ENCODE measurements at regions not wholly inside any gene's neighbourhood (a gene's known extent, or its start where the extent isn't known, plus 50 kb on each side); places are given as distances from the start of the nearest gene placed in this dataset.

- Mint-ChIP-seq H3K27me3 (no peaks in the 10 kb centered on the region), H3K4me3 (no peak overlapping the region), H3K27ac (no peak overlapping the region), H3K4me1 (no peaks in the 10 kb centered on the region), H3K9me3 (ENCODE audit: insufficient read depth) (peaks cover 4% of the 10 kb centered on the region)
- Histone ChIP-seq H3K27me3 (replicated peaks in 1 of 4; ENCODE audit: control extremely low read depth in 1 of 4, control insufficient read depth in 3 of 4, insufficient read depth in 4 of 4, low read length in 3 of 4) (no peaks in the 10 kb centered on the region), H3K36me3 (replicated peaks in 1 of 2; ENCODE audit: control extremely low read depth in 1 of 2, control insufficient read depth in 1 of 2, extremely low read depth in 1 of 2, insufficient read depth in 2 of 2, low read length in 1 of 2) (no peaks in the 10 kb centered on the region), H2AFZ (ENCODE audit: insufficient read depth, low read depth, low read length, poor library complexity, severe bottlenecking) (no peak overlapping the region), H3K9me3 (ENCODE audit: control extremely low read depth in 1 of 3, control insufficient read depth in 2 of 3, insufficient read depth in 1 of 3, low read length in 2 of 3) (peaks cover 0 to 3% (median 2%) of the 10 kb centered on the region in 3 donors), H3K4me1 (ENCODE audit: control insufficient read depth in 2 of 2, insufficient read depth in 2 of 2, low read length in 2 of 2) (no peaks in the 10 kb centered on the region), H3K79me2 (ENCODE audit: control insufficient read depth, insufficient read depth, low read length) (no peaks in the 10 kb centered on the region), H4K20me1 (ENCODE audit: control insufficient read depth, insufficient read depth, low read length, poor library complexity, severe bottlenecking) (no peaks in the 10 kb centered on the region), H3K4me2 (replicated peaks; ENCODE audit: low read depth, low read length, poor library complexity, severe bottlenecking) (no peak overlapping the region), H3K4me3 (ENCODE audit: control extremely low read depth in 1 of 5, extremely low read depth in 1 of 5, insufficient read depth in 1 of 5, low read depth in 2 of 5, low read length in 4 of 5) (no peak overlapping the region), H3K9ac (ENCODE audit: low read length) (no peak overlapping the region), H3K27ac (ENCODE audit: low read length in 2 of 2) (no peak overlapping the region)
- WGBS (ENCODE audit: insufficient coverage) = no CpG with 5 or more reads among the region's 1 CpG
- intact Hi-C loops (cut with micrococcal nuclease) = no loop called here
- POLR2A ChIA-PET = no interaction called here
- TF ChIP-seq EZH2 (IDR thresholded peaks at IDR 0.05; ENCODE audit: borderline replicate concordance, insufficient read depth, low read depth, low read length, poor library complexity, severe bottlenecking) (no peak), CTCF (IDR thresholded peaks at IDR 0.05) (no peak)
- CTCF ChIA-PET = no interaction called here
- DNase-seq (no peak), ATAC-seq (ENCODE audit: low read depth) (no peak)
Measured at GRCh38 chr16:65572156-65572555, 450.3 kb upstream of the CDH11 start.

GRCh38 chr16:65570261-65570660 lies 448.4 kb upstream of the CDH11 start:
- Histone ChIP-seq H3K79me2 (ENCODE audit: control insufficient read depth, insufficient read depth, low read length) (no peaks in the 10 kb centered on the region), H3K27ac (ENCODE audit: low read length in 2 of 2) (no peak overlapping the region), H3K4me1 (ENCODE audit: control insufficient read depth in 2 of 2, insufficient read depth in 2 of 2, low read length in 2 of 2) (no peaks in the 10 kb centered on the region), H3K36me3 (replicated peaks in 1 of 2; ENCODE audit: control extremely low read depth in 1 of 2, control insufficient read depth in 1 of 2, extremely low read depth in 1 of 2, insufficient read depth in 2 of 2, low read length in 1 of 2) (no peaks in the 10 kb centered on the region), H3K9me3 (ENCODE audit: control extremely low read depth in 1 of 3, control insufficient read depth in 2 of 3, insufficient read depth in 1 of 3, low read length in 2 of 3) (peaks cover 0 to 2% (median 0%) of the 10 kb centered on the region in 3 donors), H3K4me2 (replicated peaks; ENCODE audit: low read depth, low read length, poor library complexity, severe bottlenecking) (no peak overlapping the region), H3K4me3 (ENCODE audit: control extremely low read depth in 1 of 5, extremely low read depth in 1 of 5, insufficient read depth in 1 of 5, low read depth in 2 of 5, low read length in 4 of 5) (no peak overlapping the region), H4K20me1 (ENCODE audit: control insufficient read depth, insufficient read depth, low read length, poor library complexity, severe bottlenecking) (no peaks in the 10 kb centered on the region), H2AFZ (ENCODE audit: insufficient read depth, low read depth, low read length, poor library complexity, severe bottlenecking) (no peak overlapping the region), H3K27me3 (replicated peaks in 1 of 4; ENCODE audit: control extremely low read depth in 1 of 4, control insufficient read depth in 3 of 4, insufficient read depth in 4 of 4, low read length in 3 of 4) (no peaks in the 10 kb centered on the region), H3K9ac (ENCODE audit: low read length) (no peak overlapping the region)
- Mint-ChIP-seq H3K4me1 (no peaks in the 10 kb centered on the region), H3K27me3 (no peaks in the 10 kb centered on the region), H3K9me3 (ENCODE audit: insufficient read depth) (peaks cover 4% of the 10 kb centered on the region), H3K4me3 (no peak overlapping the region), H3K27ac (no peak overlapping the region)
- ATAC-seq (ENCODE audit: low read depth) (no peak), DNase-seq (no peak)
- intact Hi-C loops (cut with micrococcal nuclease) = no loop called here
- TF ChIP-seq CTCF (IDR thresholded peaks at IDR 0.05) (no peak), EZH2 (IDR thresholded peaks at IDR 0.05; ENCODE audit: borderline replicate concordance, insufficient read depth, low read depth, low read length, poor library complexity, severe bottlenecking) (no peak)
- CTCF ChIA-PET = no interaction called here
- WGBS (ENCODE audit: insufficient coverage) = no CpG with 5 or more reads among the region's 1 CpG
- POLR2A ChIA-PET = no interaction called here
